IMR-90 (cell line): ENCODE measurements at regions not wholly inside any gene's neighbourhood (a gene's known extent, or its start where the extent isn't known, plus 50 kb on each side); places are given as distances from the start of the nearest gene placed in this dataset.

ENCODE experiments used
- ATAC-seq: fragments of 200-7000 bp; cut with Tn5 transposase; 2 replicates; pipeline ENCODE4 v1.9.1; 2020; ENCODE audit warnings: low read depth, mild to moderate bottlenecking, moderate library complexity
- BruUV-seq: library from RNA; stranded (reverse); fragments of 400-500 nt; replicated peaks from 2 replicates; lab custom pipeline; 2021; lab: Mats Ljungman, UMichigan
- CTCF ChIA-PET: fragments of 300-600 bp; formaldehyde crosslinking; extraction: SDS; loops from one replicate; lab custom pipeline; 2021; ENCODE audit warnings: antibody characterized with exemption; lab: Yijun Ruan, JAX
- POLR2A ChIA-PET: fragments of 300-600 bp; sonication (Branson Sonifier 250); formaldehyde crosslinking; loops from one replicate; lab custom pipeline; 2022; ENCODE audit warnings: antibody characterized with exemption; ENCODE audit not compliant: unreplicated experiment; lab: Charles Lee
- DNase-seq: peaks from one replicate; pipeline ENCODE4 v3.0.0; 2013
- H2AFZ ChIP-seq: replicated peaks from 2 replicates; pipeline ENCODE3; 2013; ENCODE audit warnings: low read length, mild to moderate bottlenecking; ENCODE audit not compliant: poor library complexity
- H2AK5ac ChIP-seq: 2 replicates; pipeline ENCODE4 v1.6.1; 2013; ENCODE audit warnings: low read depth, low read length, inconsistent platforms
- H2AK9ac ChIP-seq: replicated peaks from 2 replicates; pipeline ENCODE3; 2013; ENCODE audit warnings: mild to moderate bottlenecking, low read depth, low read length, moderate library complexity; ENCODE audit not compliant: poor library complexity
- H2BK120ac ChIP-seq: 2 replicates; pipeline ENCODE4 v1.6.1; 2013; ENCODE audit warnings: low read depth, low read length, inconsistent platforms
- H2BK15ac ChIP-seq: 3 replicates; pipeline ENCODE4 v1.6.1; 2013; ENCODE audit warnings: low read depth, low read length, inconsistent platforms
- H2BK20ac ChIP-seq: 2 replicates; pipeline ENCODE4 v1.6.1; 2013; ENCODE audit warnings: low read depth, mild to moderate bottlenecking, inconsistent platforms, low read length, moderate library complexity
- H2BK5ac ChIP-seq: 2 replicates; pipeline ENCODE4 v1.6.1; 2013; ENCODE audit warnings: mild to moderate bottlenecking, low read depth, low read length, inconsistent platforms; ENCODE audit not compliant: poor library complexity, severe bottlenecking
- H3K14ac ChIP-seq: replicated peaks from 2 replicates; pipeline ENCODE4 v1.6.1; 2013; ENCODE audit warnings: low read depth, low read length, inconsistent platforms
- H3K18ac ChIP-seq: 2 replicates; pipeline ENCODE4 v1.6.1; 2013; ENCODE audit warnings: low read depth, low read length, control low read depth
- H3K23ac ChIP-seq: 2 replicates; pipeline ENCODE4 v1.6.1; 2013; ENCODE audit warnings: low read depth, low read length, inconsistent platforms
- H3K27ac ChIP-seq: 2 replicates; pipeline ENCODE4 v1.5.1; 2013; ENCODE audit warnings: mild to moderate bottlenecking, control low read depth, low read length; ENCODE audit not compliant: insufficient read depth
- H3K27me3 ChIP-seq: 2 replicates; pipeline ENCODE4 v1.6.1; 2013; ENCODE audit warnings: low read length; ENCODE audit not compliant: control insufficient read depth, insufficient read depth
- H3K36me3 ChIP-seq: 2 replicates; pipeline ENCODE4 v1.6.1; 2013; ENCODE audit warnings: low read length, mixed read lengths; ENCODE audit not compliant: control insufficient read depth, insufficient read depth
- H3K4ac ChIP-seq: 2 replicates; pipeline ENCODE4 v1.6.1; 2013; ENCODE audit warnings: low read depth, low read length, inconsistent platforms
- H3K4me1 ChIP-seq: 2 replicates; pipeline ENCODE4 v1.6.1; 2013; ENCODE audit warnings: low read length, mixed read lengths; ENCODE audit not compliant: control insufficient read depth, insufficient read depth
- H3K4me2 ChIP-seq: 2 replicates; pipeline ENCODE4 v1.6.1; 2013; ENCODE audit warnings: low read depth, mild to moderate bottlenecking, control low read depth, low read length, moderate library complexity
- H3K4me3 ChIP-seq: 2 replicates; pipeline ENCODE4 v1.5.1; 2013; ENCODE audit warnings: low read depth, mild to moderate bottlenecking, control low read depth, low read length, moderate library complexity; ENCODE audit not compliant: insufficient read depth
- H3K56ac ChIP-seq: 2 replicates; pipeline ENCODE4 v1.6.1; 2013; ENCODE audit warnings: low read length, inconsistent platforms; ENCODE audit not compliant: insufficient read depth; ENCODE audit errors: extremely low read depth
- H3K79me1 ChIP-seq, 2 experiments: 2 replicates each; pipeline ENCODE4 v1.6.1; 2013; ENCODE audit warnings: low read length in 2 of 2, inconsistent platforms in 1 of 2, low read depth in 1 of 2
- H3K9ac ChIP-seq: 2 replicates; pipeline ENCODE4 v1.6.1; 2013; ENCODE audit warnings: low read depth, low read length, control low read depth
- H3K9me1 ChIP-seq: 2 replicates; pipeline ENCODE4 v1.6.1; 2013; ENCODE audit warnings: low read length, inconsistent platforms; ENCODE audit not compliant: insufficient read depth
- H3K9me3 ChIP-seq: 2 replicates; pipeline ENCODE4 v1.6.1; 2013; ENCODE audit warnings: low read length; ENCODE audit not compliant: control insufficient read depth, insufficient read depth
- H4K20me1 ChIP-seq: 2 replicates; pipeline ENCODE4 v1.6.1; 2013; ENCODE audit warnings: low read length, inconsistent platforms; ENCODE audit not compliant: insufficient read depth
- H4K5ac ChIP-seq: 2 replicates; pipeline ENCODE4 v1.6.1; 2013; ENCODE audit warnings: mild to moderate bottlenecking, low read depth, low read length, control low read depth
- H4K8ac ChIP-seq, 2 experiments: 2 replicates each; pipeline ENCODE4 v1.6.1; 2013; ENCODE audit warnings: low read depth in 2 of 2, low read length in 2 of 2, control low read depth in 1 of 2, inconsistent platforms in 1 of 2
- H4K91ac ChIP-seq: 2 replicates; pipeline ENCODE4 v1.6.1; 2013; ENCODE audit warnings: low read depth, low read length, inconsistent platforms; ENCODE audit not compliant: insufficient read depth
- BHLHE40 ChIP-seq: fragments of 150-350 bp; IDR thresholded peaks from 2 replicates; pipeline ENCODE4 v1.6.1; 2016; ENCODE audit warnings: mild to moderate bottlenecking, low read depth, low read length
- CHD1 ChIP-seq: IDR thresholded peaks from 2 replicates; pipeline ENCODE4 v1.6.1; 2012; ENCODE audit warnings: low read depth, low read length, improper control_type of control experiment
- FOS ChIP-seq: fragments of 150-350 bp; IDR thresholded peaks from 2 replicates; pipeline ENCODE4 v1.6.1; 2016; ENCODE audit warnings: low read depth, low read length
- MAFK ChIP-seq: IDR thresholded peaks from 2 replicates; pipeline ENCODE4 v1.6.1; 2012; ENCODE audit warnings: low read depth, low read length, improper control_type of control experiment
- MAZ ChIP-seq: IDR thresholded peaks from 2 replicates; pipeline ENCODE4 v1.6.1; 2012; ENCODE audit warnings: low read depth, mild to moderate bottlenecking, low read length, improper control_type of control experiment, moderate library complexity, borderline replicate concordance
- MXI1 ChIP-seq: IDR thresholded peaks from 2 replicates; pipeline ENCODE4 v1.6.1; 2012; ENCODE audit warnings: low read depth, mild to moderate bottlenecking, low read length, moderate library complexity, borderline replicate concordance
- NFE2L2 ChIP-seq: fragments of 150-350 bp; IDR thresholded peaks from 2 replicates; pipeline ENCODE4 v1.6.1; 2016; ENCODE audit warnings: low read depth, mild to moderate bottlenecking, low read length
- RAD21 ChIP-seq: IDR thresholded peaks from 2 replicates; pipeline ENCODE4 v1.6.1; 2012; ENCODE audit warnings: low read length, improper control_type of control experiment
- RFX5 ChIP-seq: IDR thresholded peaks from 2 replicates; pipeline ENCODE4 v1.8.0; 2012; ENCODE audit warnings: low read depth, mild to moderate bottlenecking, low read length, moderate library complexity
- SMC3 ChIP-seq: fragments of 150-350 bp; IDR thresholded peaks from 2 replicates; pipeline ENCODE4 v1.6.1; 2016; ENCODE audit warnings: low read depth, mild to moderate bottlenecking, antibody characterized with exemption, low read length, moderate library complexity
- WGBS, 2 experiments: methylation state at CpG; one replicate each; pipeline versions ENCODE4 v1.1.5 to v1.1.7; 2013; ENCODE audit warnings: missing lambda C conversion rate in 2 of 2; ENCODE audit not compliant: insufficient read length in 1 of 2; ENCODE audit errors: extremely low coverage in 2 of 2; 5-methylcytosine and 5-hydroxymethylcytosine counted together
- dilution Hi-C: fragments of 300-500 bp; cut with HindIII; formaldehyde crosslinking; loops from one replicate; pipeline ENCODE4 v1.14.3; 2018; ENCODE audit warnings: low sequenced_read_pairs; ENCODE audit not compliant: unreplicated experiment
- in situ Hi-C: fragments of 300-500 bp; cut with MboI; formaldehyde crosslinking; loops from 3 replicates; pipeline ENCODE4 v1.14.3; 2019; ENCODE audit warnings: low sequenced_read_pairs, inconsistent platforms, mixed read lengths
- intact Hi-C: fragments of 100-400 bp; cut with micrococcal nuclease; formaldehyde crosslinking; loops from 2 replicates; pipeline ENCODE4 v1.10.0; 2022
- TF ChIP-seq, protein P1 (sequence below): conservative IDR thresholded peaks from 2 replicates; pipeline ENCODE4 v1.5.1; 2012; ENCODE audit warnings: mild to moderate bottlenecking, low read depth, low read length, improper control_type of control experiment

GRCh38 chr12:88940854-88941253, 360.6 kb upstream of the KITLG start:
- no peak for ATAC-seq
- dilution Hi-C loops: no loop called here

More at GRCh38 chr12:88940854-88941253, 360.6 kb upstream of the KITLG start:
- WGBS, 2 experiments: 83% methylated on average over 2 of the region's 2 CpGs; no CpG with 5 or more reads in 1 of the 2 experiments
- Histone ChIP-seq H3K27ac (no peak overlapping the region), H2AK9ac (no peak overlapping the region), H2BK5ac (no peak overlapping the region), H3K9me3 (no peaks in the 10 kb centered on the region), H3K27me3 (no peaks in the 10 kb centered on the region), H3K23ac (no peak overlapping the region), H3K18ac (no peak overlapping the region), H3K4me3 (no peak overlapping the region), H4K5ac (no peak overlapping the region), H3K4me1 (no peaks in the 10 kb centered on the region), H3K4me2 (no peak overlapping the region), H2BK120ac (no peak overlapping the region), H4K8ac (no peak overlapping the region), H3K14ac (no peak overlapping the region), H2AK5ac (no peak overlapping the region), H2AFZ (no peak overlapping the region), H4K20me1 (no peaks in the 10 kb centered on the region), H3K79me1 (no peaks in the 10 kb centered on the region), H2BK15ac (no peak overlapping the region), H4K91ac (no peak overlapping the region), H3K9me1 (no peaks in the 10 kb centered on the region), H3K56ac (no peak overlapping the region), H3K9ac (no peak overlapping the region), H3K4ac (no peak overlapping the region), H2BK20ac (no peak overlapping the region), H3K36me3 (no peaks in the 10 kb centered on the region)
- intact Hi-C loops: no loop called here
- no peak for DNase-seq
- no TSS peak for BruUV-seq
- POLR2A ChIA-PET: no interaction called here
- in situ Hi-C loops: no loop called here
- TF ChIP-seq SMC3 (no peak), RFX5 (no peak), MAFK (no peak), CHD1 (no peak), FOS (no peak), BHLHE40 (no peak), MXI1 (no peak), NFE2L2 (no peak), RAD21 (no peak), MAZ (no peak)
- TF ChIP-seq, protein P1, sequence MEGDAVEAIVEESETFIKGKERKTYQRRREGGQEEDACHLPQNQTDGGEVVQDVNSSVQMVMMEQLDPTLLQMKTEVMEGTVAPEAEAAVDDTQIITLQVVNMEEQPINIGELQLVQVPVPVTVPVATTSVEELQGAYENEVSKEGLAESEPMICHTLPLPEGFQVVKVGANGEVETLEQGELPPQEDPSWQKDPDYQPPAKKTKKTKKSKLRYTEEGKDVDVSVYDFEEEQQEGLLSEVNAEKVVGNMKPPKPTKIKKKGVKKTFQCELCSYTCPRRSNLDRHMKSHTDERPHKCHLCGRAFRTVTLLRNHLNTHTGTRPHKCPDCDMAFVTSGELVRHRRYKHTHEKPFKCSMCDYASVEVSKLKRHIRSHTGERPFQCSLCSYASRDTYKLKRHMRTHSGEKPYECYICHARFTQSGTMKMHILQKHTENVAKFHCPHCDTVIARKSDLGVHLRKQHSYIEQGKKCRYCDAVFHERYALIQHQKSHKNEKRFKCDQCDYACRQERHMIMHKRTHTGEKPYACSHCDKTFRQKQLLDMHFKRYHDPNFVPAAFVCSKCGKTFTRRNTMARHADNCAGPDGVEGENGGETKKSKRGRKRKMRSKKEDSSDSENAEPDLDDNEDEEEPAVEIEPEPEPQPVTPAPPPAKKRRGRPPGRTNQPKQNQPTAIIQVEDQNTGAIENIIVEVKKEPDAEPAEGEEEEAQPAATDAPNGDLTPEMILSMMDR: no peak
- CTCF ChIA-PET: no interaction called here
